Cardiac septum (tissue), 1 donor: ENCODE measurements at regions not wholly inside any gene's neighbourhood (a gene's known extent, or its start where the extent isn't known, plus 50 kb on each side); places are given as distances from the start of the nearest gene placed in this dataset.

Experiments used
- DNase-seq: peaks from one replicate; pipeline ENCODE4 v3.0.0-alpha.2; 2020; ENCODE audit warnings: low spot score
- intact Hi-C: fragments of 100-400 bp; cut with DNase I; formaldehyde crosslinking; loops from one replicate; pipeline ENCODE4 v1.14.0; 2022
- donor health status: DM: no; HTN: no; CAD: no.

DNA sequence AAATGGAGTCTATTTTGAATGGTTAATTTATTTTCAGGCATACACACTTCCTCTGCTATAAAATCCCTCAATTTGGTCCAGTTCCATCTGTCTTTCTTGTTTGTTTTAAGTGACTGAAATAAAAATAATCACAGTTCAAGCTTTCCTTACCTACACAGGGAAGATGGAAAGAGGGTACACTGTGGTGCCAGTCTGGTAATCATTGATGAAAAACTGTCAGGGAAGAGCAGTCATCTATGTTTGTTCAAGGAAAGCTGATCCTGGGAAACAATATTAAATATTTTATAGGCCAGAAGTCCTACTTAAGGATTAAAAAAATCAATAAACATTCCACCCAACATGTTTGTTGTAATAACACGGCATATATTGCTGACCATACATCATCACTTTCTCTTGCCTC lies 115.2 kb upstream of the KCNMB2 start:
- intact Hi-C loops, result no loop called here
- DNase-seq, result no peak

DNA sequence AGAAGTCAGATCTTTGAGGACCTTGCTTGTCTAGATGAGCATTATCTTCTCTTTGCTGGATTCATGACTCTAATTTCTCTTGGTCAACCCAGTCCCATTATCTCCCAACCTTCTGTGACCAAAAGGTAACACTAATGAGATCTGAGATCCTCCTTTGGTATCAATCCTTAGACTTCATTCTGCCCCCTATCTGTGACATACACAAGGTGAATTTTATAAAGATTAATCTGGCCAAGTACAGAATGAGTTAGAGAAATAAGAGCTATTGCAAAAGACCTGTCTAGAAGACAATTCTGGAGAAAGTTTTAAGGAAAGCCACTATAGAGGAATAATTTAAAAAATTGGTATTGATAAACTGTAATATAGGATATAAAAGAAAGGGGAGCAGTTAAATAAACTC lies 113.8 kb upstream of the KCNMB2 start:
- DNase-seq, result no peak
- intact Hi-C loops, result no loop called here

DNA sequence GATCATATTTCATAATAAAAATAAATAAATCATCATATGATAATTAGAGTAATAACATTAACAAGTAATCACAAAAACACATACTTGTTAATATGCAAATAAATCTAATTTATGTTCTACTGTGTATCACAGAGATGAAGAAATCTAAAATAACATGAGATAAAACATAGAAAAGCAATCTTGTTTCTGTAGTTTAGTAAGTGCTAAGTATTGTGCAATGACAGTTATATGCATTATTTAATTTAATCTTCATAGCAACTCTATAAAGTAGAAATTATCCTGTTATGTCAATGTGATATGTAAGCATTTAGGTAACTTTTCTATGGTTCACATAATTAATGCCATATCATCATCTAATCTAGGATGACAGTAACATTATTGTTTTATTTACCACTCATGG lies 108.2 kb upstream of the KCNMB2 start:
- no peak for DNase-seq
- intact Hi-C loops, result no loop called here

DNA sequence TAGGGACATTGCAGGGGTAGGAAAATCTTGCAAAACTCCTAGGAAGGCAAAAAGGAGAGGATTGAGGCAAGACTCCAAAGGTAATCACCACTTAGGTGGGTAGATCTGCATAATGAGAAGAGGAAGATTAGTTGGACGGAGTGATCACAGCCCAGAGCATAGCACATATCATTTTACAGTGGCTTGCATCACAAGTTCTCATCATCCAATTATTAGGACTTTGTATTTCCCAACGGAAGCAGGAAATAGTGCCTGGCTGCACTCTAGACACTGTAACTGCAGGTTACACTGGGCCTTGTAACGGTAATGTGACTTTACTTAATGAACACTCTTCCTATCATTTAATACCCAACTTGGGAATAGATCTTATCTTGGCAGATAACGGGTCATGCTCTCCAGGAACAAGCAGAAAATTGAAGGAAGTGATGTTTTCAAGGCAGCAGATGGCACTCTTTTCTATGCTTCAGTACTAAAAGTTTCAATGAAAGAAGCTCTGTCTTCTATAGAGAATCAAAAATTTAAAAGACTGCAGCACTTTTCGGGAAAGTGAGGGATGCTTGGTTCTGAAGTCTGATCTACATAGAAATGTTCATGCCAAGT lies 101.9 kb upstream of the KCNMB2 start:
- DNase-seq, result no peak
- intact Hi-C loops, result no loop called here

DNA sequence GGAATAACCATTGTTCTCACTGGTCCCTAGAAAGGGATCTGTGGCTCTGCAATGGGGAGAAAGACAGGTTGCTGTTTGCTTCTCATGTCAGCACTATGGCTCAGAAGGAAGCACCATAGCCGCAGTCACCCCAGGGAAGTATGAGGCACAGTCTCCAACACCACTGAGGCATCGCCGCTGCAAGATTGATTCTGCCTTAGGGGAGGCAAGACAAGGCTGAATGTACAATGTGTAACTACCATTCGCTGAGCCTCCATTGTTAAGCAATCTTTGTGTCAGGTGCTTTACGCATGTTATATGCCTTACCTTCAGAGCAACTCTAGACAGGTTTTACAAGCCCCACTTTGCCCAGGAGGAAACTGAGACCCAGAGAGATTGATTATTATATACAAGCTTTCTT lies 100.7 kb upstream of the KCNMB2 start:
- DNase-seq, result no peak
- intact Hi-C loops, result no loop called here

DNA sequence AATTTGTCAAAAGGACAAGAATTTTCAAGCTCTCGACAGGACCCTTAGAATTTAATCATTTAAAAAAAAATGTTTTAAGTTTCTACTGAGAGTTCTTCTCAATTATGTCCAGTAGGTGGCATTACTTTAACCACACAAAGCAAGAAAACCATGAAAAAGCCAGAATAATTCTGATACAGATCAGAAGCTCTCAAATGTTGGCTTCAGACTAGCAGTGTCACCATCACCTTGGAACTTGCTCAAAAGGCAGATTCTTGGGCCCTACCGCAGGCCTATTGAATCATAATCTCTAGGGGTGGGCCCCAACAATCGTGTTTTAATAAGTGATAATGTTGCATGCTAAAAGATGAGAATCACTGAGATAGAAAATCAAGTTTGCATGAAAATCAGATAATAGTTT lies 99.5 kb upstream of the KCNMB2 start:
- intact Hi-C loops, result loop anchor here (2.0 kb wide), 1 partner anchor 530 kb away; no protein-coding TSS in a partner anchor
- DNase-seq, result no peak

DNA sequence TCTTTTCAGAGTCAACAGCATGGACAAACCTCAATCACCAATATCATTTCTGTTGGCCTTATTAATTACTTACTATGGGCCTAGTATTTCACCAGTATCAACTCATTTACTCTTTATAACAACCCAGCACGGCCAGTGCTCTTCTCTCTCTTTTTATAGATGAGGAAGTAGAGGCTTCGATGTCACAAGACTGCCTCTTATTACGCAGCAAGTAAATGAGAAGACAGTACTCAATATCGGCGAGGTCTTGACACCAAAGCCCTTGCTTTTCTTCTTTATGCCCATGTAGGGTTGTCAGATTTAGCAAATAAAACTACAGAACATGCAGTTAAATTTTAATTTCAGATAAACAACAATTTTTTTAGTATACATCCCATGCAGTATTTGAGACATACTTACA lies 99.0 kb upstream of the KCNMB2 start:
- DNase-seq, result no peak
- intact Hi-C loops, result loop anchor here (2.0 kb wide), 1 partner anchor 530 kb away; no protein-coding TSS in a partner anchor

DNA sequence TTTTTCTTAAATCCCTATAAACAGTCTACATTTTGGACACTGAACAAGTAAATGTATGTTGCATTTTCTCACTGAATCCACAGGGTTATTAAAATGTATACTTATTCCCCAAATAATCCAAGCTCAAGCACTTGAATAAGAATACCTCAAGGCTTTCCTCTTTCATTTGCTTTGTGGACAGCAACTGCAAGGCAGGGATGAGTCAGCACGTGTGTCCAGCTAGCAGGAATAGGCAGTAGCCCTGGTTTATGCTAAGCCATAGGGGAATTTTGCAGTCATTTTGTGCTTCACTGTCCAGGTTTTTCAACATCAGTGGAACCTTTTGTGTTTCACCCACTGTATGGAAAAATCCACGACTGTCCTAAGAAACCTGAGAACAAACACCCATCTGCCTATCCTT lies 96.7 kb upstream of the KCNMB2 start:
- intact Hi-C loops, result no loop called here
- DNase-seq, result no peak

DNA sequence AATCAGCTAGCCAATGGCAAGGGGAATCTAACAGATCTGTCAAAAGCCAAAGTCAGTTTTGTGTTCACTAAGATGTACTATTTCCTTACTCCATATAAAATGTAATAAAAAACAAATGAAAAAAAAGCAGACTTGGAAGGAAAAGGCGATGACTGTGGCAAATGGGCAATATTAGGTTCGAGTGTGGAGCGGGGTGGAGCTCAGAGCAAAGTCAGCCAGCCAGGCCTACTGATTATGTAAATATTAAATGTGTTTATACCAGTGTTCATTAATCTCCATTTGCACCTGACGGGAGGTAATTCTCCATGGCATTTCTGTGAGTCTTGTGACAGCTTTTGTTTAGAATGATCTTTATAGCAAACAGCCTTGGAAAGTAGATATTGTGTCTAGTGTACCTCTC lies 96.2 kb upstream of the KCNMB2 start:
- no peak for DNase-seq
- intact Hi-C loops, result loop anchor here (5.0 kb wide), 1 partner anchor 507 kb away; no protein-coding TSS in a partner anchor

DNA sequence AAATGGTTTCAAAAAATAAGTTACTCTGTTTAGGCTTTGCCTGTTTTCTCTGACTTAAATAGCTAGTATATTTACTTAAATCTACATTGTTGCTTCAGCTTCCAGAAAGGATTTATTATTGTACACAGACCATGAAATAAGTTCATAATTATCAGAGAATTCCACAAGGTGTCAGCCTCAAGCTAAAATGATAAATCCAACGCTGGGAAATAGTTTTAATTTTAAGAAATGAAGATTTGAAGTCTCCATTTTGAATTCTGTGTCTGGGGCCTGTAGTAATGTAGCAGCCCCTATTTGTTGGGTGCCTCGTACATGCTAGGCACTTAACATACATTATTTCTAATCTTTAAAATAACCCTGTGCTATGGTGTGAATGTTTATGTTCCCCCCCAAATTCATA lies 92.6 kb upstream of the KCNMB2 start:
- intact Hi-C loops, result loop anchor here (5.0 kb wide), 1 partner anchor 504 kb away; no protein-coding TSS in a partner anchor
- DNase-seq, result no peak

DNA sequence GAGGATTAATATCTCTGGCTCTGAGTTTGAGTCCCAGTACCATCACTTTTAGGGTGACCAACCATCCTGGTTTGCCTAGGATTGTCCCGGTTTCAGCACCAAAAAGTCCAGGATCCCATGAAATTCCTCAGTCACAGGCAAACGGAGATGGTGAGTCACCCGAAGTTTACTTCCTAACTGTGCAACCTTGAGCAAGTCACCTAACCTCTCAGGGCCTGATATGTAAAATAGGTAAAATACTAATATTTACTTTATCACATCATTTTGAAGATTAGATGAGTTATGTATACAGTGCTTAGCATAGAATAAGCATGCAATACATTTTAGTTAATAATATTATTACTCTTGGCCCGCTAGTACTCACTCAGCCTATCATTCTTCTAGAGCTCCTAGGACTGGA lies 91.1 kb upstream of the KCNMB2 start:
- no peak for DNase-seq
- intact Hi-C loops, result no loop called here

DNA sequence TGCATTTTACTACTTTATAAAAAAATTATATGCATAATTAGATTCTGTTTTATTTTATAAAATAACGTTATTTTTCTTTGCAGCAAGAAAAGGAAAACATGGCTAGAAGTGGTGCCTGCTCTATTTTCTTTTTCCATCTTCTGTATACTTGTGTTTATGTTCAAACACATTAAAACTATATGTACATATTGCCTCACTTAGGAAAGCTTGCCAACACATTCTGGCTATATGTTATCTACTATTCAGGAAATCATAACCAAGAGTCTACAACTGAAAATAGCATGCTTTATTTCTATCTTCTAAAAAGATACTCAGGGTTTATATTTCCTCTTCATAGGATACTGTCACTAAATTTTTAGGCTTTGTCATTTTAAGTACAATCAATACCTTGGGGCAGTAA lies 90.2 kb upstream of the KCNMB2 start:
- intact Hi-C loops, result no loop called here
- DNase-seq, result no peak

DNA sequence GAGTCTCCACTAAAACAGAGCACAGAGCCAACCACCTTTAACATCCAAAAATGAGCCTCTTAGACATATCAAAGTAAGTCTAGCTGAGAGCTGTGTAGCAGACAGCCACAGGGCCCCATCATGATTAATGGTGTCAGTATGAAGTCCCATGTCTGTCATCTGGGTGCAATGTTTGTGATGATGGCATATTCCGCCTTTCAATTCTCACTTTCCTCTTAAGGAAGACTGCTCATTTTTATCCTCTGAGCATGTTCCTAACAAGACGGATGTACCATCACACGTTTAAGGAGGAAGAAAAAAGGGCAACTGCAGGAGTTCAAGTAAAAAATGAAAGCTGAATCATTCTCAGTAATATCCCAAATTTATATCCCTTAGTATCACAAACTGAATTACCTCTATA lies 85.8 kb upstream of the KCNMB2 start:
- DNase-seq, result no peak
- intact Hi-C loops, result no loop called here

DNA sequence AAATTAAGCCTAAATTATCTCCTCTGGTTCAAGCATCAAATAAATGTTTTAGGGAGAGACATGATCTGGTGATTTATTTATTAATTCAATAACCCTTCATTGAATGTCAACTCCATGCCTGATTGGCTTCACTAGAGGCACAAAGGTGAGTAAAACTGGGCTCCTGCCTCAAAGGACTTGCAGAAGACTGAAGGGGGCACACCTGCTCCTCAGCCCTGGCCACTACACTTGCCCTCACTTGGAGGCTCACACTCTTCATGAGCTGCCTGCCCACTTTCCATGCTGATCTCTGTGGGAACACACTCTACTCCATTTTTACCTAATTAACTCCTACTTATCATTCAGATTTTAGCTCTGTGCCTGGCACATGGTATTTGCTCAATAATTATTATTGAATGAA lies 84.4 kb upstream of the KCNMB2 start:
- intact Hi-C loops, result no loop called here
- DNase-seq, result no peak

DNA sequence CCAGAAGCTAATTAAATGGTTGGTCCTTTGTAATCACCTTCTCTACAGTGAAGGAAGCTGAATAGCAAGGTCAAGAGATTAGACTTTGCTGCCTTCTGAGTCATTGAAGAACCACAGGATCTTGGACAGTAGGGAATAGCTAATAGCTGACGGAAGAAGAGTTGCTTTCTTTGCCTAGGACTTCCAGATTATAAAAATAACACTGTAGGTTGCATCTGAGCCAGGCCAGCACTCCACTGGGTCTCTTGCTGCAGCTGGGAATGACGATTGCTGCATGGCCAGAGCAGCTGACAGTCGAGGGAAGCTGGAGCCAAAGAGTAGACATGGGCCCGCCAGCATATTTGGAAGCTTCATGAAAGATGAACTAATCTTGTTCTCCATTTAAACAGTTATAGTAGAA lies 81.5 kb upstream of the KCNMB2 start:
- intact Hi-C loops, result loop anchor here (5.0 kb wide), 2 partner anchors 208 to 223 kb away; no protein-coding TSS in a partner anchor

DNA sequence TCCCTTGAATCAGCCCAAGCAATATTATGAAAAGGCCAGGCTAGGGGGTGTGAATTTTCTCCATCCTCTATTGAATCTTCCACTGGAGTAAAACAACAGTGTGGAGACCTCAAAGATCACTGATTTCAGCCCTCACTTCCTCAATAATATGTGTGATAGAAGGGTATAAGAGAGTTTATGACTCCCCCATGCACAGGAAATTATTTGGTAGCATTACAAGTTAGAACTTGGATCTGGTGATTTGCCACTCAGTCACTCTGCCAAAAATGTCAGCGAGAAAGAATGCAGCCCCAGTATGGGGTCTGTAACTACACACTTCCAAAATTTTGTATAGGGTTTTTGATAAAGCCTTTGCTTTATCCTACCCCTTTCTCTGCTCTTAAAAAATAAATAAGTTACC lies 81.0 kb upstream of the KCNMB2 start:
- intact Hi-C loops, result loop anchor here (5.0 kb wide), 2 partner anchors 207 to 222 kb away; no protein-coding TSS in a partner anchor
- DNase-seq, result no peak

More for the DNA sequence above, 81.5 kb upstream of the KCNMB2 start:
- DNase-seq, result peak; percentile 82

DNA sequence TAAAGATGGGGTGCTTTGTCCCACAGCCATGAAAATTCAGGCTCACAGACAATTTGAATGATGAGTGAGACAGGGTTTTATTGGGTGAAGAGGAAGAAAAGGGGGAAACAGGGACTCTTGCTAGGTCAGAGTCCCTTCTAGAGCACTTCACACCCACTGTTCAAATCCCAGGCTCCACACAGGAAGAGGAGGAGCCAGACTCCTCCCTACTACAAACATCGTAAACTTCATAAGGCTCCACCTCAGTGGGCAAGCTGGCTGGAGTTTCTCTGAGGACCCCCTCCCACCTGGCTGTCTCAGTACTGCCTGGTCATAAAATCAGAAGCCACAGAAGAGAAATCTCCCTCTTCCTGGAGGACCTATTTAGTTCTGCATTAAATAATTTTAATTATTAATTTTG lies 80.3 kb upstream of the KCNMB2 start:
- intact Hi-C loops, result loop anchor here (5.0 kb wide), 2 partner anchors 206 to 221 kb away; no protein-coding TSS in a partner anchor
- DNase-seq, result no peak

DNA sequence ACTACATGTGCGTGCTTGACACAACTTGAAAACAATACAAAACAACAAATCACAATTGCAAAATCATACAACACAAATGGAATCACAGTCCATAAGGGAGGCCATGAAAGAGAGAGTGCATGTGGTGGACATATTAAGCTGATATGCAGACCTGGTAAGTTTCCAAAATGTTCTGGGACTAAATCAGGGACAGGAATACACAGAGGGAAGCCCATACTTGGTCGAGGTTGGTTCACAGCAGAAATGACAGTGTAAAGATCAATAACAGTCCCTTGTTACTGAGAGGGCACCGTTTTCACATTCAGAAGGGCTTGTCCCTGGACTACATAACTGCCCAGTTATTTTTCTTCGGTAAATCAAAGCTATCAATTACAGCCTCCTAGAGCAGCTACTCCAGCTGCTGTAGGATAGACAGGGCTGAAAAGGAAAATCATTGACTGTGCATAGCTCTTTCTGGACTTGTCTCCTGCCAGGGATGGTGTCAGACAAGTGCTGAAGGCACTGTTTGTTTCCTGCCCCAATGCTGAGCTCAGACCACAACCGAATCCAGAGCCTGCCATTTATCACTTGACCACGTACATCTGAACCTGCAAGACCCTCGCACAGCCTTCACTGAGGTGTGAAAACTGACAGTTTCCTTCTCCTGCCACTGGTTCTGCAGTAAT lies 79.5 kb upstream of the KCNMB2 start:
- DNase-seq, result no peak
- intact Hi-C loops, result loop anchor here (5.0 kb wide), 2 partner anchors 206 to 221 kb away; no protein-coding TSS in a partner anchor

DNA sequence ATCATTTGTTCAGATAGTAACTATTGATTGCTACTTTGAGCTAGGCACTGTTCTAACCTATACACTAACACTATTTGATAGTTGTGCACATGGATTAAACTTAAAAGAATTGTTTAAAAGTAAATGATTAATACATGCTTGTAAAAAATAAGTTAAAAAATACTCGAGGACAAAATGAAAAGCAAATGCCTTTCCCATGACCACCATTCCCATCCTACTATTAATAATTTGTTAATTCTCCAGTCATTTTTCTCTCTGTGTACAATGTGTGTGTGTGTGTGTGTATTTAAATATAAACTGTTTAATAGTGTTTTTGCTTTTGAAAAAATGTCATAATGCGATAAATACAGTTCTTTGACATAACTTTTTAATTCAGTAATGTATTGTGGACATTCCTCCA lies 78.7 kb upstream of the KCNMB2 start:
- DNase-seq, result no peak
- intact Hi-C loops, result loop anchor here (5.0 kb wide), 2 partner anchors 205 to 220 kb away; no protein-coding TSS in a partner anchor

DNA sequence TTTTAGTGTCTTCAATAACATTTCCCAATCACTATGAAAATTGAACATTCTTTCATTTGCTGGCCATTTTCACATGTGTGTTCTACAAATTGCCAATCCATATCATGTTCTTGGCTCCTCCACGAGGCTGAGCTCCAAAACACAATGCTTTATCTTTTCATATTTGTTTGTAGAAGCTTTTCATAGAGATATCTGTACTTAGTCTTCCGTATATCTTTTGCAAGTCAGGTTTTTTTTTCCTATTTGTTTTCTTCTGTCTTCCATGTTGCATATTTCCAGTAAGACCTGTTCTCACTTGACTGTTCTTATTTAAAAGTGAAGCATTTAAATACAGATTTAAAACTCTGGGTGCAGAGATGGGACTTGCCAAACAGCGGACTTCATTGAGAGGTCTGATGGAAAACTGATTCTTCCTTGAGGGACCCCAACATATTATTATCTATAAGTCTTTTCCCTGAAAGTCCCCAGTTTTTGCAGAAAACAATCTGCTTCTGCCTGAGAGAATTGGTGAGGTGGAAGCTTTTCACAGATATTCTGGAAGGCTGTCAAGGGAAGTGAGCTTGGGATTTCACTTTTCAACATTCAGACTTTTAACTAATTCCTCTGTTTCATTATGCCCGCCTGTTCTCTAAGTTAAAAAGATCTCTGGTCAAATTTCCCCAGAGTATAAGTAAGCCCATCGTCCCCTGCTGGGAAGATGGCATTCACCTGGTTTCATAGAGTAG lies 77.8 kb upstream of the KCNMB2 start:
- no peak for DNase-seq
- intact Hi-C loops, result loop anchor here (5.0 kb wide), 2 partner anchors 204 to 219 kb away; no protein-coding TSS in a partner anchor
